HG03060 (cell line): ENCODE measurements at regions not wholly inside any gene's neighbourhood (a gene's known extent, or its start where the extent isn't known, plus 50 kb on each side); places are given as distances from the start of the nearest gene placed in this dataset.

ENCODE experiments used
- ATAC-seq: cut with Tn5 transposase; IDR thresholded peaks from one replicate; pipeline ENCODE4 v1.9.1; 2021; ENCODE audit warnings: low read depth, moderate number of reproducible peaks; ENCODE audit not compliant: unreplicated experiment

DNA sequence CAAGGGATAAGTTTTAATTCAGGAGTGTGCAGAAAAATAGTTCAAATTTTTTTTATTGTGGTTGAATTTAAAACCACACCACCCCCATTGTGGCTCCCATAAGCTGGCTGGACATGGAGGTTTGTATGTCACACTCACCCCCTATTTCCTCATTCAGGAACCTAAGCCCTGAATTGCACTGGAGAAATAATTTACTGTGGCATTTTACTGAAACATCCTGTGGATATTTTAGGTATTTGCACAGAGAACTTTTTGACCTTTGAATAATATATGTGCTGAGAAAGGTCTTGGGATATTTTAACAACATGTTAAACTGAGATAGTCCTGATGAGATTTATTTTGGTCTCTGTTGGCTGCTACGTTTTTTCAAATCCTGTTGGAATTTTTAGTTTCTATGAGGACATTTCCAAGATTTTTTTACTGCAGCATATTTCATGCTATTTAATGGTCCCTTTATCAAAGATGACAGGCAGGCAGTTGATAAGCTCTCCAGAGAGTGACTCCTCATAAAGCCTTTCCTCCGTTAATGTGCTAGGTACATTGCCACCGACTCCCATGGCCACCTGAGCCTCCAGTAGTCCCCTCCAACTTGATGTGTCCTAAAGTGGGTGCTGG is 51.2 kb upstream of the PALM2AKAP2 start:
- ATAC-seq = no peak

DNA sequence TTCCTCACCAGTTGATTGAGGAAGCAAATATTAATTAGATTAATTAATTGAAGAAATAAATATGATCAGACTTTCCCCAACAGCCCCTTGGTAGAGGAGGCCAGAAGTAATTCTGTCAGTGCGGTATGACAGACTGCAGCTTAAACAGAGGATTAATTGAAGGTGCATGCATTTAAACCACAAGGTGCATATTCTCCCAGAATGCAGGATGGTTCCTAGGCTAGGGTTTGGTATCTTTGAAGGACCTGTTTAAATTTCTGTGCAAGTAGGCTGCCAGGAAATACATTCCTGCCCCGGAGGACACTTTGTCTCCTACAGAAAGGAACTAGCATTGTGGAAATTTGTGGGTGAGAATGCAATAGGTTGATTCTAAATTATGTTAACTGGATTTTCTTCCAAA is 50.5 kb upstream of the PALM2AKAP2 start:
- no peak for ATAC-seq
